ENCODE measurements at regions not wholly inside any gene's neighbourhood (a gene's known extent, or its start where the extent isn't known, plus 50 kb on each side); places are given as distances from the start of the nearest gene placed in this dataset.

DNA sequence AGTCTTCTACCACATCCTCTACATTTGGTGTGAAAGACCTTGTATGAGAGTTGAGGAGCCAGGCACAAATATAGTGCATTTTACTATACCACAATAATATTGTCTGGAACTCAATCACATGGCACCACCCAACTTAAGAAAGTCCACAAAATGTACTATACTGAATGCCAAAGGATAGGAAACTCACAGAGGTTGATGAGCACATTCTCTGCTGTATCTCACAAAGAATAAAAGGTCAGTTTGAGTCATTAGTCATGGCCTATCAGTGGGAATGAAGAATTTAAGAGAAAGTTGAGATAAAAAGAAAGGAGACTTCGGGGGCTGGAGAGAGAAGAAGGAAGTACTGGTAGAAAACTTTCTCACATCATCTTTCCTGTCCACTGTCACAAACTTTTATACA lies 134.3 kb downstream of the RDH14 start:
- no peak for DNase-seq (ENCODE audit: low read depth in 2 of 2)

DNA sequence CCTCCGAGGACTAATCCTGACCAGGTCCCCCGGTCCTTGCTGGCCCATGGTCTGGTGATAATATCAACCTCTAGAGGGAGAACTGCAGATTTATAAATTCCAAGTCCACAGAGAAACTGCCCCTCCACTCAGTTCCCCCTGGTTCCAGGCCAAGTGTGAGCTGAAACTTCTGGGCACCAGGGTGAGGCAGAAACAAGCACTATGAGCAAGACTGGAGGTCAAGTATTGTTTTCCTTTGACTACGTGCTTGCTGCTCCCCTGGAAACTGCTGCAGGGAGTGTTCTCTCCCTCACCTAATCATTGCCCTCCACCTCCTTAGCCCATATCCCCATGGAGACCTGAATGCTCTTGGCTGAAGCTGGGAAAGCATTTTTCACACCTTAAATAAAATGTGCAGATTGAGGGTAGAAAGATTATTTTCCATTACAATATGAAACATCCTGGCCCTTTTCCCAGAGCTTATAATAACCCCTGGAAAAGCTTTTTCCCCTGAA lies 135.2 kb downstream of the RDH14 start:
- no peak for DNase-seq (ENCODE audit: low read depth in 2 of 2)

DNA sequence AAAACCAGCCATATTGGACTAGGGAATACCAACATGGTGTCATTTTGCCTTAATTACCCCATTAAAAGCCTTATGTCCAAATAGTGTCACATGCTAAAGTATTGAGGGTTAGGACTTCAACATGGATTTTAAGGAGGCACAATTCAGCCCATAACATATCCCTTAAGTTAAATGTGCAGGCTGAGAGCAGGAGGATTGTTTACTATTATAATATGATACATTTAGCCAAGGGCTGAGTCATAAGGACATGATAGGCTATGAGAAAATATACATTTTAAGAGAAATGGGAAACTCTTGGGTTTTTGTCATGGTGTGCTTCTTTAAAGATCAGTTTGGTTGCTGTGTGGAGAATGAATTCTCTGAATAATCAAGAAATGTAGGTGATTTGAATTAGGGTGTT lies 136.8 kb downstream of the RDH14 start:
- no peak for DNase-seq (ENCODE audit: low read depth in 2 of 2)

DNA sequence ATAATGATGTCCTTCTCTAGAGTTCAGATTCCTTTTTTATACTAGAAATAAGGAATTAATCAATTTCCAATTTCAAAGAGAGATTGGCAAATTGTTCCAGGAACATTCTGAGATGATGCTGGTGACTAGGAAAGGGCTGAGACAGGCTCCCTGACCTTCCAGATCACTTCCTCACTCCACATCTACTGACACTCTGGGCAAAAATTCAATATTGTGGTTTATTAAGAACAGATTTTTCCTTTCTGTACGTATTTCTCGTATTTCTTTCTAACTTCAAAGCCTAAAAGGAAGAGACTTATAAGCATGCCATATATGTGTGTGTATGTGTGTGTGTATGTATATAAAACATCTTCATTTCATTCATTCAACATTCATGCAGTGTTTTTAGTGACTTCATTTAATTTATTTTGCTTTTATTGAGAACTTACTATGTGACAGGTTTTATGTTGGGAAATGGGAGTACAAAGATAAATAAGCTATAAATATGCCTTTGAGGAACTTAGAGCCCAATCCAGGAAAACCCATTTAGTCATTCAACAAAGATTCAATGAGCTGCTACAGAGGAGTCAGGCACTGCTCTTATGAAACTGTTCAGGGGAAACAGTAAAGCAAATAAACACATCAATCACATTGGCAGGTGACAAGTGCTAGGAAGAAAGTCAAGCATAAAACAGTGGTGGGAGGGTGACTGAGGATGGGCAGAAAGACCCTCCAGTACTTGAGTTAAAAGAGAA lies 137.9 kb downstream of the RDH14 start:
- DNase-seq (ENCODE audit: low read depth in 2 of 2): no peak

DNA sequence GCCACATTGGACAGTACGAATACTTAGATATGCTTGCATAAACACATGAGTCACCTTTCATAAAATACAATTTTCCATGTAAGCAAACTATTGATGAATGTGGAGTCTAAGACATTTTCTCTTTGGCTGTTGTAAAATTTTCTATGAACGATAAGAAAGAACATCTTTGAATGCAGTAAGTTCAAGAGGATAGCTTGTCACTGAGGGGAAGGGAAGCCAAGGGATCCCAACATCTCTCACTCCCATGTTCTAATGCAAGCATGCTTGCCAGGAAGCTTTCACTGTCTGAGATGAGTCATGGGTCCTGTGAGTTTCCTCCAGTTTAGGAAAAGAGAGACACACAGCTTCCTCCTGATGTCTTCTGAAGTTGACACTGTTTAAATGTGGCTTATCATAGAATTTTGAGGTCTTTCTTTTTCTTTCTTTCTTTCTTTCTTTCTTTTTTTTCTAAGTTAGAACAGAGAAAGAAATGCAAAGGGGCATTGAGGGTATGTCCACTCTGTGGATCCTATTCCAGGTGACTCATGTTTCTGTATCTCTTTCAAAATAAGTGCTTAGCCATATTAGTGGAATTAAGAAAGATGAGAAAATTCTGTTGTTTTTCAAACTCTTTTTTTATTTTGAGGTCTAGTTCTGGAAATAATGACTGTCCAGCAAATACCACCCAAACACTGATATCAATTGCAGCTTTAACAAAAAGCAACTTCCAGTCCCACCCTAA lies 146.6 kb downstream of the RDH14 start:
- no peak for DNase-seq (ENCODE audit: low read depth in 2 of 2)

DNA sequence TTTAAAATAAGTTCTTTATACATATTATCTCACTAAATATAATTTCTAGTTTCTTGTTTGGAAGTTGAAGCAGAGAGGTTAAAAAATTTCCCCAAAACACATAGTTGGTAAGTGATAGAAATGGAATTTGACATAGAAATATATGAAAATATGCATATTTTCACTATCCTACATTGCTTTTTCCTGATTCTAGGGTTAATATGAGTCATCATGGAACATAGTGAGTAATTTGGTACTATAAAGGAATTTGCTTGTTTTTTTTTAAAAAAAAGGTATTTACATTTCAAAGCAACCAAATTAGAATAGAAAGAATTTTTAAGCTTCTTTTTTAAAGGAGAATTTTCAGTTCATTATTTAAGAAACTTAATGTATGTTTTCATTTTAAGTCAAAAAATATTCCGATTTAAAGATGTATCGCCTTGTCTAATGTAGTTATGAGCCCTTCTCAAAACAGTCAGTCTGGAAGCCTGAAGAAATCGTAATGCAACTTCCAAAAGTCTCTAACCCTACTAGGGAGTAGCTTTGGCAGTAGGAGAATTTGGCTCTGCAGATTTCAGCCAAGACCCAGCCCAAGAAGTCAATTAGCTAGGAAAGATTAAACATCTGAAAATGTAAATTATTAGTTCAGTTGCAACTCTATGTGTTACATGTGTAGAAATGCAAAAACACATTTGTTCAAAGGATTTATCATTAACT lies 147.3 kb downstream of the RDH14 start:
- DNase-seq (ENCODE audit: low read depth in 2 of 2): no peak

DNA sequence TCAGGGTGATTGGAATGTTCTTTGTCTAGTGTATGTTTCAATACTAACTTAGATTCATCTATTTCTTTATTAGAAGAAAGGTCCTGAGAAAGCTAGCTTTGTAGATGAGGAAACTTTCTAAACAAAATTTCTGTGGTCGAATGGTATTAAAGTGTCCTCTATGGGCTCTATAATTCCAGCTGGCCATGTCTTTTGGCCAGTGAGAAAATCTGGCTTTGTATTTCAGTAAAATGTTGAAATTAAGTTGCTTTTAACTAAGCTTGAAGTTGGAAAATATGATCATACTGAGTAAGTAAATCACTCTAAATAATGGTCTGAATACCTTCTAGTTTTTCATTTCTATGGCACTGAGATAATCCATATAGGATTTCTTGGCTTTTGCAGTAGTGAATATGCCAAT lies 148.8 kb downstream of the RDH14 start:
- no peak for DNase-seq (ENCODE audit: low read depth in 2 of 2)

DNA sequence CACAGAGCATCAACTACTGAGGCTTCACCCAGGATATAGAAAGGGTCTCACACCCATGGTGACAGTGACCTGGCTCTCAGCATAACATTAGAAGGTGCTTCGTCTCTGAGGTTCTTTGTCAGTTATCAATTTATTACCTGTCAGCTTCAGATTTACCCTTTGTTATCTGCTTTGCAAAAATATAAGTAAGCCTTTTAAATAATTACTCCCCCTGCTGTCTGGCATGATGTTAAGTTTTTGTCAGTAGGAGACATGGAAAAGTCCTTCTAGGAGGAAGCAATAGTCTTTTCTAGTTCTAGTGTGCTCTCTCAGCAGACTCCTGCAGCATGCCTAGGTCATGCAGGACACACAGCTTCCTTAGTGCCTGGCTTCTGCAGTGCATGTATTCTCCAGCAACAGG lies 149.9 kb downstream of the RDH14 start:
- no peak for DNase-seq (ENCODE audit: low read depth in 2 of 2)

DNA sequence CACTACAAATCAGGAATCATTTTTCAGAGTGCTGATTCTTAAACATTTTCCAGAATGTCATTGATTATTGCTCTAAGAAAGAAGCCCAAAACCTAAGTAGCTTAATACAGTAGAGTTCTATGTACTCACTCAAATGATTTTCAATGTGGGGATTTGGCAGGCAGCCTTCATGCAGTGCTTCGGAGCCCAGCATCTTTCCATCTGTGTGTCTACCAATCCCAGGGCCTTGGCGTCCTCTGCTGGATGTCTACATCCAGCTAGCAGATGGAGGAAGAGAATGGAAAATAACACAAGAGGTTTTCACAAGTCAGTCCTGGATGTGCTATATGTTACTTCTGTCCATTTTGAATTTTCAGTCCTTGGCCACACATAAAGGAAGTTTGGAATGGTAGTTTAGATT lies 151.8 kb downstream of the RDH14 start:
- no peak for DNase-seq (ENCODE audit: low read depth in 2 of 2)

DNA sequence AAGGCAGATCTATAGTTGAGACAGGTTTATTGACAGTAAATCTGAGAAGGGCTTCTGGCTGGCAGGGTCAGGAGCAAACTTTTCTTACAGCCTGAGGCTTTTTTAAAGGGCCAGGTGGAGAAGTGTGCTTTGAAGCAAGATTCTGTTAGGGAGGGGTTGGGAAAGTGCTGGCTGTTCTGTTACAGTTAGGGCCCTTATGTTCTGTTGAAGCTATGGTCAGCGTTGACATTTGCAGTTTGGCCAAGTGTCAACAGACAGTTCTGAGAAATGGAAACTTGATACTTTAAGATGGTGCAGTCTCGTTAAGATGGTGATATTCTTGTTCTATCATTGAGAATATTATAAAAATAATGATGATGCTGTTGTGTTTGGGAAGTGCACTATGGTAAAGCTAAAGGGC lies 154.2 kb downstream of the RDH14 start:
- DNase-seq (ENCODE audit: low read depth in 2 of 2): no peak

DNA sequence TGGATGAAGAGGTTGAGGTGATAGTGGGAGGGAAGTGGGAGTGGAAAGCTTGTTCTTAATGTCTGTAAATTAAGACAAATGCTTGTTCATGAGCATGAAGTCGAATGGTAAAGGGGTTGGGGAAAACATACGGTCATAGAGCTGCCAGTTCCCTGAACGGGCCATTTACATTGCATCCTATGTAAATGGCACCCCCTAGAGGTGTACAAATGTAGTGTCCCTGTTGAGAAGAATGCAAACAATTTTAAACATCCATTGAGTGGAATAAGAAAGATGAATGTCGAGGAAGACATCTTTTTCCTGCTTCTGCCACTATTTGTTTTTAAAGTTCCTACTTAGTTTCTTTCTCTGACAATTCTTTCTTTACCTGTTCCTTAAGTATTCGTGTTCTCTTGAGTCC lies 155.7 kb downstream of the RDH14 start:
- DNase-seq (ENCODE audit: low read depth in 2 of 2): no peak

DNA sequence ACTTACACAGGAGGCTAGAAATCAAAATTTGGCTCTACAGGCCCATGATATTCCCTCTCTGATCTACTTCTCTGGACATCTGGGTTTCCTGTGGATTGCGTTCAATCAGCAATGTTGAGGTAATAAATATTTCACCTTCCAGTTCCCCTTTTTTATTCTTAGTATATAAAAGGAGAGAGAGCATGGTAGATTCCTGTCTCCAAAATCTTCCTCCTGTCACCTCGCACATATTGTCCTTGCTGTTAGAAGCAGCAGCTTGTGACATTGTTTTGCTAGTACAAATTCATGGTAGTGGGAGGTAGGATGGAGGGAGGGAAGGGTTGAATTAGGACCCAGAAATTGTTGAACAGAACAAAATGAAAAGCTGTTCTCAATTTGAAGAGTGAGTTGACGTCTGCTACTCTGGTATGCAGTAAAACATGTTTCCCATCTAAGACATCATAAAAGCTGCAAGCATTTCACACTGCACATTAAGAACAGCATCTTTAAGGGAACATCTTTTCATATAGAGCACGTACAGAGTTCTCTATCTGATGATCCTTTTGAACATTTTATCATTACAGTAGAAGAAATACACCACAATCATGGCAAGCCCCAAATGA lies 156.4 kb downstream of the RDH14 start:
- no peak for DNase-seq (ENCODE audit: low read depth in 2 of 2)

DNA sequence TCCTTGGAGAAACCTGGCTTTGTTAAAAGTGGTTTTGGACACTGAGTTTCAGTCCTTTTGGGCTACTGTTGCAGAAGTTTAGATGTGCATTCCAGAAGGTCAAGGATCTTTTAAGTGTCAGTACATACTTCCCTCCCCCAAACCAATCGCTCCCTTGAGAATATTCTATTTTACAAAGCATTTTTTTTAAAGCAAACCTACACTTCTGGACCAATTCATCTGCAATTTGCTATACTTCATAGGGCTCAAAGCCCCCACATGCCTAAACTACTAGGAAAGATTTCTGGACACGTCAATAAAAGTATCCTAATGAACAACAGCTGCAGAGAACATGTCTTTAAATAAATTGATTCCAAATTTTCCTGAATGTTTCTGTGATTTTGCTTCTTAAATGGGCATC lies 157.6 kb downstream of the RDH14 start:
- DNase-seq (ENCODE audit: low read depth in 2 of 2): no peak

DNA sequence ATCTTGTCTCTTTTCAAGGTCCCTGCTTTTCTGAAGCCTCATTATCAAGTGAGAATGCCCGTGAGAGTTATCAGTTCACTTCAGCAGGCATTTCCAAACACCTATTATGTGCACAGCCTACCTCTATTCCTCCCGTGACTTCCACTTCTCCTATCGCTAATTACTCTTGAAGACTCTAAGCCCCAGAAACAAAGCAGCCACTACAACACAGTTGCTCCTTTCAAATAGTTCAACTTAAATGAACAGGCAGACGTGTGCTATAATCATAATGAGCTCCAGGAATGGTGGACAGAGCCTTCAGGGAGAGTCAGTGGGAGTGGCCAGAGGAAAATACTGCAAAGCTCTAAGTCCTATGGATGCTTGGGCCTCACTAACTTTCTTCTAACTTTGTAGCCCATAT lies 159.0 kb downstream of the RDH14 start:
- DNase-seq (ENCODE audit: low read depth in 2 of 2): no peak

DNA sequence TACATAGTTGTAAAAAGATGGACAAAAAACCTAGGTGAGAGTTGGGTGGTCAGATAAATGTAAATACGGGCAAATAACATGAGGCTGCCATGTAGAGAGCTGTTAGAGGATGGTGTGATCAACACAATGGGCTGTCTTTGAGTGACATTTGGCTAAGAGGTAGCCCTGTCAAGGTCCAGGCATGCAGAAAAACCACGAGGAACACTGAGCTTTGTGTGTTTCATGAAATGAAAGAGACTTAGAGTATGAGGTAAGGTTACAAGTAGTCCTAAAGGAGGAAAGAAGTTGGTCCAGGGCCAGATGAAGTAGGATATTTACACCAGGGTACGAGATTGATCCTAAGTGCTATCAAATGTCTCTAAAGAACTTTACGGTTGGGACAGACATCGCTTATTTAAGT lies 160.9 kb downstream of the RDH14 start:
- no peak for DNase-seq (ENCODE audit: low read depth in 2 of 2)

DNA sequence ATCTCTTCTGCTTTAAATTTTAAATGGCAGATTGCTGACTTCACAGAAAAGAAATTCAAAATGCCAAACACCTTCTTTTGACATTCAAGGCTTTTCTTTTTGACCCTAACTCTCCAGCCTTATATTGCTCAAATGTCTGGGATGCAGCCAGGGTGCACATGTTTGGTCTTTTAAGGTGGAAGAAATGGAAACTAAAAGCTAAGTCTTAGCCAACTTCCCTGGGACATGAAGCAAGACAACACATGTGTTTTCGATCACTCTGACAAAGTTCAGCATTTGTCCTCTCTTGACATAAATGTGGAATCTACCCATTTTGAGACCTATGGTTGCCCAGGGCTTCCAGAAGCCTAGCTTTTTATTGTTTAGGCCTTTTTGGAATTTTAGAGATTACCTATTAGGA lies 161.6 kb downstream of the RDH14 start:
- DNase-seq (ENCODE audit: low read depth in 2 of 2): no peak

DNA sequence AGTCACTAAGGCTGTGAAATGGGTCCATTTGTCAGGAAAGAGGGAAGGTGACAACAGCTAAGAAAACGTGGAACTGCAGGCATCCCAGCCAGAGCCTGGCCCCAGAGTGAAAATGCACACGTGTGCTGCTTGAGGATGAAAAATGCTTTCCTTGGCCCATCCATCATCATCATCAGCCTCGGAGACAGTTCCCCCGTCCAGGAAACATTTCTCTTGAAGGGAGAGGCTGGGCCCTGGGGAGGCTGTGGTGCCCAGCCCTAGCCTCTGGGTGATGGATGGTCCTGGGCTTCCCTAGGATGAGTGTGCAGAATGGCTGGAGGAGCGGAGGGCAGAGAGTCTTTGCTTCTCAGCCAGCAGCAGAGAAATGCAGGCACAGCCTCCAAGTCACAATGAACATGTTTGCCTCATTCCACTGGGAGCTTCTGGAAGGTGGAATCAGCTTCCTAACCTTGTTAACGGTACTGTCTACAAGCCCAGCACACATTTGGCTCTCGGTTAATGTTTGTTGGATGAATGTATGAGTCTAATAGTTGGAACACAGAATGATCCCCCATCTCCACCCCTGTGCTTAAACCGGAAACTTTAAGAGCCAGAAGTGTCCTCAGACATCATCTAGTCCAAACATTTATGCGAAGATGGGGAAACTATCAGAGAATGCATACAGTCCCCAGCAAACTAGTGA lies 164.0 kb downstream of the RDH14 start:
- no peak for DNase-seq (ENCODE audit: low read depth in 2 of 2)

DNA sequence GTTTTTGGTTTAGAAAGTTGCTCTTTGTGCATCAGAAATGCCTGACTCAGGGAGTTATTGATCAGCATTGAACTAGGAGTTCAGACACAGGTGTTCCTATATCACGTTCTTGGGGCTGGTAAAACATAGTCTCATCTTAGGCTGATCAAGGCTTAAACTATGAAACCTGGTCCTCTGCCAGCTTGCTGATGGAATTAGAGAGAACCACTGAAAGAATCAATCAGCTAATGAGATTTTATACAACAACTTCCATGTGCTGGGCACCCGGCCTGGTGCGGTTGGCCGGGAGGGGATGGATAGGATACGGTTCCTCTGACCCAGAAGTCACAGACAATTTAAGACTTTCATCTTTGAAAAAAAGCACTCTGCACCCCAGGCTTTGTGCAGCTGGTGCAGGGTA lies 164.9 kb downstream of the RDH14 start:
- no peak for DNase-seq (ENCODE audit: low read depth in 2 of 2)

DNA sequence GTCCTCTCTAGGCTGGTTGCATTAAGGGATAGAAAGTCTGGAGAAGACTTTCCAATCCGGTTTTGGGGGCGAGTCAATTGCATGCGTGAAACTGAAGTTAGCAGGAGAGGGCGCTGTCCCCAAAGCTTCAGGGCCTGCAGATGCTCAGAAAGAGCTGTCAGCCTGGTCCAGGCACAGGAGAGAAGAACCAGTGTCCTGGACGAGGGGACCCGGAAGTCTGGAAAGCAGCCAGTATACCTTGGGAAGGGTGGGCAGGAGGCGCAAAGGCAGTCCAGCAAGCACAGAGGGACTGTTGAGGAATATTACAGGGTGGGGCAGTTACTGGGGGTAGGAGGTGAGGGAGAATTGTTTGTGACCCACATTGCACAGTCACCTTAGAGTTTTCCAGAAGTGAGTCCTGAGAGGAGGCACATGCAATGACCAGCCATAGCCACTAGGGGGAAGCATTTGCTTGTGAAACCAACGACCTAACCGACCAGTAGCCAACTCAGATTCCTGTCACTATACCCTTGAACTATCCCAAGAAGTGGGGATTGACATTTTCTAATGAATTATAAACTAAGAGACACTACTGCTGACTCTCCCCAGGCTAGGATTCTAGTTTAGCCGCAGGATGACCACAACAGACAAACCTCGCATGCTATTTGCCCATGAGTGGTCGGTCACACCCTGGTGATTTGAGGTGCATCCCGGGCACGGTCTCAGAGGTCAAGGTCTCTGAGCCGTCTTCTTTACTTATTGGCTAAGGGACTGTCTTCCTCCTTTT lies 172.8 kb downstream of the RDH14 start:
- DNase-seq (ENCODE audit: low read depth in 2 of 2): peak; percentile 20 to 40

DNA sequence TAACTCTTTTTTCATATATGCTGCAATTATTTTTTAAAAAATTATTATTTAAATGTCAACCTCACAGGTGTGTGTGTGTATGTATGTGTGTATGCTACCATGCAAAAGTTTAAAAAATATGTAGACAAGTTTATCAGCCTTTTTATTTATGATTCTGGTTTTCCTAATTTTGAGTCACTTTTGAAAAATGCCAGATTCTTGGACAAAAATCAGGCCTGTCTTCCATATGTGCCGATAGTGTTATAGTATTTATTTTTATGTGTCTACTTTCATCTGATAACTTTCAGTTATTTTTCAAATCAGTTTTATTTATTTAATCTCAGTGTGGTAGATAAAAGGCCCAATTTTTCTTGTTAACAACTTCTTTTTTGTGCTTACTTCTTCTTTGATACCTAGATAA lies 176.2 kb downstream of the RDH14 start:
- DNase-seq (ENCODE audit: low read depth in 2 of 2): no peak

DNA sequence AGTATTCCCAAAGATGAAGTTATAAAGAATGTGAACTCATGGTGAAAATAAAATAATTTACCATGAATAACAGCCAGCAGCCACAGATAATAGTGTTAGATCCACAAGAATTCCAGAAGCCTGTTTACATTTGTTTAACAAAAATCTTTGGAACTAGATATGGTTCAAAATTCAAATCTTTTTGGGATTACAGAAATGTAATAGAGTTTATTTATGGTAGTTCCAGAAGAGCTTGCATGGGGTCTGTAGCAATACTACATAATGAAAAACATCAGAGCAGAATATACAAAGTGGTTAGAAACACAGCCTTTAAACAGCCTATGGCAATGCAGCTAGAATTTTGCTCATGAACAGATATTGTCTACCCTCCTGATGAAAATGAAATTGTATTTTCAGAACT lies 179.1 kb downstream of the RDH14 start:
- DNase-seq (ENCODE audit: low read depth in 2 of 2): no peak
